ENCODE measurements at regions not wholly inside any gene's neighbourhood (a gene's known extent, or its start where the extent isn't known, plus 50 kb on each side); places are given as distances from the start of the nearest gene placed in this dataset.

DNA sequence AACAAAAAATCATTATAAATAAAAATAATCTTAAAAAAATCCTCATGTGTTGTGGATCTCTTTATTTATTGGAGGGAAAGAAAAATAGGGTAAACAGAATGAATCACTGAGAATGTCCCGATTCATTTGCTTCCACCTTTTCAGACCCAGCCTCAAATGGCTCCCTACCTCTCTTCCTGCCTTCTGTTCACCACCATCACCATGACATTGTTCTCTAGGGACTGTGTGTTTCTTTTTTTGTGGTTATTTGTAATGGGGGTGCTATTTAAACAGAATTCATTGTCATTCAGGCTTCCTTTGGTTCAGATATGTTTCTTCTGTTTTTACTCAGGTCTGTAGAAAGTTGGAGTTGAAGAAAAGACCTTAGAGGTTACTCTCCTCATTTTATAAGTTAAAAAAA lies 198.2 kb downstream of the KIF4B start:
- no peak for DNase-seq

- no peak for DNase-seq
Measured at GRCh38 chr5:155222393-155222792, 208.8 kb downstream of the KIF4B start.

- DNase-seq, result no peak
Measured at GRCh38 chr5:155229135-155229534, 215.6 kb downstream of the KIF4B start.

GRCh38 chr5:155239803-155240202 lies 226.2 kb downstream of the KIF4B start:
- no peak for DNase-seq

DNA sequence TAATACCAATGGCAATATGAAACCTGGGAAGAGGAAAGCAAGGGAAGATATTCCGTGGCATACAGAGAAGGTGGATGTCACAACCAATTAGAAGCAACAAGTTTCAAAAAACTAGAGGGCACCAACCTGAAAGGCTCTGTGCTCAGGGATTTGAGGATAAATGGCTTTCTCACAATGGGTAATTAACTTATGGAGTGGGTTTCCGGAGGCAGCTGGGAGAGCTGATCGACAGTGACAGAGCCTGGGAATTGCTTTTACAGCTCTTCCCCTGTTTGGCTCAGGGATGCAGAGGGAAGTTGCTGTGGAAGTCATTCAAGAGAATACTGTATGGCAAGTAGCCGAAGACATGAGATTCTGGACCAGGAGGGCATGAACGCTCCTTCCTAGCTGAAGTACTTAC lies 237.0 kb downstream of the KIF4B start:
- DNase-seq, result no peak

- DNase-seq, result no peak
Measured at GRCh38 chr5:155252025-155252424, 238.5 kb downstream of the KIF4B start.

- no peak for DNase-seq
Measured at GRCh38 chr5:155252717-155253116, 239.2 kb downstream of the KIF4B start.

DNA sequence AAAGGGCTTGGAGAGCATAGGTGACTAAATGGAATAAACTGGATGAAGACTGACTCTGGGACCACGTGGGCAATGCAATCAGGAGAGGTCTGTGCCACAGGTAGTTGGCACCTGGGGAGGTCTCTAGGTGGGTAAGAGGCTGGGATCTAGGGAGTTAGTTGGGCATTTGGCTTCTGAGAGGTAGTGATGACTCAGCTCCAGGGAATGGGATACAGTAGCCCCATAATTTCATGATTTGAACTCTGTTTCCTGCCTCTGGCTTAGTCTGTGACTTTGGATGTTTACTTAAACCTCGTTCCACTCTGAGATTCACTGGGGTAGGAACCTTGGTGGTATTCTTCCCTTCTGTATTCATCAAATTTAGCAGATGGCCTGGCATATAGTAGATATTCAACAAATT lies 240.8 kb downstream of the KIF4B start:
- no peak for DNase-seq

GRCh38 chr5:155258161-155258560 lies 244.6 kb downstream of the KIF4B start:
- no peak for DNase-seq

DNA sequence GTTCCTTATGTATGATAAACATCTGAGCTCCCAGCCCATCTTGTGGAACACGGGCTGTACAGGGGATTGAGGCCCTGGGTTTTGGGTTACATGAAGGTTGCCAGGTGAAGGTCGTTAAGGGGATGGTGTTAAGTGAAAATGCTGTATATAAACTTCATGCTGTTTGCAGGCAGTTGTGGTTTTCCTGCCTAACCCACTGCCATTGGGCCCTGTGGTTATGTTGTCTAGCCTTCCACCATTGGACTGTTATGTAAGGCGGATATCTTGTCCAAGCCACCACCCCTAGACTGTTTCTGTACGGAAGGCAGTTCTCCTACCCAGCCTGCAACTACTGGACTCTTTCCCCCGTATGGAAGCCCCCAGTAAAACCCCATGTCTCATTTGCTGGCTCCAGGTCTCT lies 246.1 kb downstream of the KIF4B start:
- DNase-seq, result no peak

GRCh38 chr5:155260798-155261197 lies 247.2 kb downstream of the KIF4B start:
- no peak for DNase-seq

DNA sequence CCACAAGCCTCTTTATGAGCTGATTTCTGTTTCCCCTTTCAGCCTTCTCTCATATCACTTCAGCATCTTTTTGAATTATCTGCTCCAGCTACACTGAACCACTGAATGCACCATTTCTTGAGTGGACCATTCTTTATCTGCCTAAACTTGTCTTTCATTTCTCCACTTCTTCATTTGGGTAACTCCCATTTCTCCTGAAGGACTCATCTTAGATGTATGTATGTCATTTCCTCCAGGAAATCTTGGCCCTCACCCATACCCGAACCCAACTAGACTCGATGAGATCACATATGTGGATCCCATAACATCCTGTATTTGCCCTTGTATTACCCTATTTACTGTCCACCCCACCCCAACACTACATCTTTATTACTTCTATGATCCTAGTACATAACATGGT lies 249.8 kb downstream of the KIF4B start:
- DNase-seq, result no peak

DNA sequence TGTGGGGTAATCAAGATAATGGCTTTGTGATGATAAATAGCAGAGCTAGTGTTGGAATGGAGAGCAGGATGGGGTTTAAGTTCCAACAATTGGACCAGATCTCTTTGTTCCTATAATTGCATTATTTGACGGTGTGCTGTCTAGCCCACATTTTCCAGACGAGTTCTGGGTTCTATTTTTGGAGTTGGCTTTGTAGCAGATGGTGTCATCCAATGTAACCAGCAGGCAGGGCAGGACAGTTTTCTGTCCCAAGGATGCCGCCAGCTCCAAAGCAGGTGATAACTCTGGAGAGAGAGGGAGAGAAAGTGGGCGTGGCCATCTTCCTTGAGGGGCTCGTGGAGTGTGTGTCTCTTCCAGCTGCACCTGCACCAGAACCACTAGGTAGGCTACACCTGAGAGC lies 251.3 kb downstream of the KIF4B start:
- no peak for DNase-seq

GRCh38 chr5:155268770-155269425 lies 255.3 kb downstream of the KIF4B start:
- DNase-seq, result no peak

DNA sequence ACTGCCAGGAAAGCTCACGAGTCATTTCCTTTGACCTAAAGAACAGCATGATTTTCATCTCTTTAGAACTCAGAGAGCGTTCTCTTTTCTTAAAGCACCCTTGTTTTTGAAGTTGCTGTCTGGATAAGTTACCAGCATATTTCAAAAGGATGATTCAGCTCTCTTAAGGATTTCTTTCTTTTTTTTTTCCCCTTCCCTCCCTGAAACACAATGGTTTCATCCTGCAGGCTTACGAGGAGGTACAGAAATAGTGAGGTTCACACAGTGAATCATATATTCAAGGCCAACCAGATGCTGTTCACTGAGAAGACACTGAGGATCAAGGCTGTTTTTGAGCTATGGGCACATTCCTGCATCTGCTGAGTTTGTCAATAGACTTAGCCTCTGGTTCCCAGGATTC lies 257.2 kb downstream of the KIF4B start:
- no peak for DNase-seq

GRCh38 chr5:155274484-155274883 lies 260.9 kb downstream of the KIF4B start:
- no peak for DNase-seq

GRCh38 chr5:155275222-155275621 lies 261.7 kb downstream of the KIF4B start:
- DNase-seq, result no peak

GRCh38 chr5:155276231-155276630 lies 262.7 kb downstream of the KIF4B start:
- no peak for DNase-seq

- no peak for DNase-seq
Measured at GRCh38 chr5:155278532-155278931, 265.0 kb downstream of the KIF4B start.

DNA sequence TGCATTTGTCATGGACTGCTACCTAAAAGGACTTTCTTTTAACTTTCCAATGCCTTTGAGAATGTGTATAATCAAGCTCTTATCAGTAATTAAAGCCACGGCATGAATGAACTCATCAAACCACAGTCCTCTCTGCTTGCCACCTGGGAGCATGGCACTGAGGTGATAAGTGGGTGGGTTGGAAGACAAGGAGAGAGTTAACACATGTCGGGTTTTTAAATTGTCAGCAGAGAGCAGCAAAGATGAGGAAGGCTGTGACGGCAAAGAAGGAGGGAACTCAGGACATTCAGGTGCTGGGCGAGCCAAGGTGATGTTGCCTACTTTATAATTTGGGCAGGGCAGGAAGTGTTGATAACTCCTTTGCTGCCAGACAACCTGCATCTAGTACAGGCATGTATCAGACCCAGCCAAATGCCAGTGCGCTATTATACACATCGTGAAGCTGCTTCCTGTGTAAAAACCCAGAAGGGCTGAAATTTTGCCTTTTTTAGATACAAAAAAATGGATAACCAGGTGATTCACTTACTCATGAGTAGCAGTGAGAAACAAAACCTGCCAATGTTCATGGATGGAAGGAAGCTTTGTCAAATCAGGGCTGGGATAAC lies 269.1 kb downstream of the KIF4B start:
- DNase-seq, result no peak

- DNase-seq, result no peak
Measured at GRCh38 chr5:155285706-155286105, 272.2 kb downstream of the KIF4B start.

DNA sequence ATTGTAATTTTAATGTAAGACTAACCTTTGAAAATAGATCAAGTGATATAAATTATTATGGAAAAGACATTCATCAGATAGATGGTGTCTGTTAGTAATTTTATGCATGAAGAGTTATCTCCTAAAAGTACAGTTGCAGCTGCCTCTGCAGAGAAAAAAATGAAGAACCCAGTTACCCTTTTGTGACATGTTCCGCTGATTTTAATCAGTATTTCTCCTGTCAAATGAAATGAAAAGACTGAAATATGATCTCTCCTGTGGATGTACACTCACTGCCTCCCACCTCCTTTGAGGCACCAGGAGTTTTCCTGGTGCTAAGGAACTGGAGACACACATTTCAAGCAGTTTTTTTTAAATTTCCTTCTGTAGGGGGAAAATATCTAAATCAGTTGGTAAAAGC lies 277.4 kb downstream of the KIF4B start:
- DNase-seq, result no peak

GRCh38 chr5:155293605-155294178 lies 280.1 kb downstream of the KIF4B start:
- no peak for DNase-seq

DNA sequence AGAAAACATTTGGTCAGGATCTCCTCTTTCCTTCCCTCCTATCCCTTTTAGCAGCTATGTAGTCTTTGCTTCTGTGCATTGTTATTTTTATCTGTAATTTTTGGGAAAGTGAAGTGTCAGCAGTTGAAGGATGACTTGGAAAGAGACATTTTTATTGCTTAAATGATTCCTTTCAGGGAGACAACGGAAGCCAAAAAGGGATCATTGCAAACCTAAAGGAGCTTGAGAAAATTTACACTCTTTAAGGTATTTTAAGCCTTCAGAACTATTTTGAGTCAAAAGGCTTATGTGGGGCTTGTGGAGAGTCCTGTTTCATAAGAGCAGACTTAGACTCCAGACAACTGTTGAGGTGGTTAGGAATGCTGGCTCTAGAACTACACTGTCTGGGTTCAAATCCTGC lies 281.6 kb downstream of the KIF4B start:
- DNase-seq, result no peak

Data from inflammatory macrophage treated with lipopolysaccharide for 1 hour (primary cell).